Nephron progenitor cell (in vitro differentiated cells): ENCODE measurements at regions not wholly inside any gene's neighbourhood (a gene's known extent, or its start where the extent isn't known, plus 50 kb on each side); places are given as distances from the start of the nearest gene placed in this dataset.

Experiments used
- DNase-seq: peaks from one replicate; pipeline ENCODE4 v3.0.0; 2021
- H3K27ac Mint-ChIP-seq: 2 replicates; pipeline ENCODE4 v1.8.0; 2021; ENCODE audit warnings: mild to moderate bottlenecking, moderate library complexity, mixed read lengths
- H3K27me3 Mint-ChIP-seq: 2 replicates; pipeline ENCODE4 v1.8.0; 2021; ENCODE audit warnings: mild to moderate bottlenecking, low read depth, mixed read lengths; ENCODE audit not compliant: poor library complexity
- H3K36me3 Mint-ChIP-seq: 2 replicates; pipeline ENCODE4 v1.8.0; 2021; ENCODE audit warnings: low read depth, mixed read lengths
- H3K4me1 Mint-ChIP-seq: 2 replicates; pipeline ENCODE4 v1.8.0; 2021; ENCODE audit warnings: mixed read lengths
- H3K4me3 Mint-ChIP-seq: 2 replicates; pipeline ENCODE4 v1.8.0; 2021; ENCODE audit warnings: mild to moderate bottlenecking, moderate library complexity, mixed read lengths
- H3K9me3 Mint-ChIP-seq: 2 replicates; pipeline ENCODE4 v1.8.0; 2021; ENCODE audit warnings: mild to moderate bottlenecking, moderate library complexity, mixed read lengths
- TF ChIP-seq, protein P1 (sequence below): fragments of 200-600 bp; sonication (generic); IDR thresholded peaks from 2 replicates; pipeline ENCODE4 v1.5.0; 2021; ENCODE audit warnings: antibody characterized with exemption

DNA sequence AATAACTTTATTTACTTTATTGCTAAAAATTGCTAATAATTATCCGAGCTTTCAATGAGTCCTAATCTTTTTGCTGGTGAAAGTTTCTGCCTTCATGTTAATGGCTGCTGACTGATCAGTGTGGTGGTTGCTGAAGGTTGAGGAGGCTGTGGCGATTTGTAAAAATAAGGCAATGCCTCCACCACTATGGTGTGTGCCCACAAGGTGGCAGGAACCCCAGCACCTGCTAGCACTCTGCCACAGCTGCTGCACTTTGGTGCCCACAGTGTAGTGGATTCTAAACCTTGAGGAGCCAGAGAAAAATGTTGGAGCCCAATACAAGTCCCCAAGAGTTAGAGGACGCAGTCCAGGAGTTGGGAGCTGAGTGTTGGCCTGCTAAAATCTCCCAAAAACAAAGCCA is 1237.1 kb downstream of the PCDH19 start:
- no peak for DNase-seq
- no peaks in the 10 kb centered on the region for H3K9me3 Mint-ChIP-seq
- no peak overlapping the region for H3K27ac Mint-ChIP-seq
- H3K36me3 Mint-ChIP-seq: no peaks in the 10 kb centered on the region
- TF ChIP-seq, protein P1, sequence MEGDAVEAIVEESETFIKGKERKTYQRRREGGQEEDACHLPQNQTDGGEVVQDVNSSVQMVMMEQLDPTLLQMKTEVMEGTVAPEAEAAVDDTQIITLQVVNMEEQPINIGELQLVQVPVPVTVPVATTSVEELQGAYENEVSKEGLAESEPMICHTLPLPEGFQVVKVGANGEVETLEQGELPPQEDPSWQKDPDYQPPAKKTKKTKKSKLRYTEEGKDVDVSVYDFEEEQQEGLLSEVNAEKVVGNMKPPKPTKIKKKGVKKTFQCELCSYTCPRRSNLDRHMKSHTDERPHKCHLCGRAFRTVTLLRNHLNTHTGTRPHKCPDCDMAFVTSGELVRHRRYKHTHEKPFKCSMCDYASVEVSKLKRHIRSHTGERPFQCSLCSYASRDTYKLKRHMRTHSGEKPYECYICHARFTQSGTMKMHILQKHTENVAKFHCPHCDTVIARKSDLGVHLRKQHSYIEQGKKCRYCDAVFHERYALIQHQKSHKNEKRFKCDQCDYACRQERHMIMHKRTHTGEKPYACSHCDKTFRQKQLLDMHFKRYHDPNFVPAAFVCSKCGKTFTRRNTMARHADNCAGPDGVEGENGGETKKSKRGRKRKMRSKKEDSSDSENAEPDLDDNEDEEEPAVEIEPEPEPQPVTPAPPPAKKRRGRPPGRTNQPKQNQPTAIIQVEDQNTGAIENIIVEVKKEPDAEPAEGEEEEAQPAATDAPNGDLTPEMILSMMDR: no peak
- H3K27me3 Mint-ChIP-seq: peaks cover 3% of the 10 kb centered on the region
- H3K4me3 Mint-ChIP-seq: no peak overlapping the region
- no peaks in the 10 kb centered on the region for H3K4me1 Mint-ChIP-seq

DNA sequence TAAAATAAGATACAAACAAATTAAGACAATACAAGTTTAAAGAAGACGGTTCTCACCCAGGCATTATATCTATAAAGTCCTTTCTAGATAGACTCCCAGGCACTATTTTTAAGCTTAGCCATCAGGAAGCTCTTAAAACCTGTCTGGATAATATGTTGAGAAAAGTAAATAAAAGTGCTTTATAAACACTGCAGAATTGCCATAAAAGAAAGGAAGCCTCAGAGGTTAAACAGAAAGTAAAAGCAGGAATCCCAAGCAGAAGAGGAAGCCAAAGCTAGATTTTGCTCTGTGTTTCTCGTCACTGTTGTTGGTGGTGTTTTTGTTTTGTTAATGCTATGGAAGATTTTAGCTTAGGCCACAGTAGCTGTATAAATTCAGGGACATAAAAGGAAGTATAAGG is 1267.3 kb downstream of the PCDH19 start:
- no peak overlapping the region for H3K27ac Mint-ChIP-seq
- peaks cover 14% of the 10 kb centered on the region for H3K9me3 Mint-ChIP-seq
- H3K4me1 Mint-ChIP-seq: peaks cover 17% of the 10 kb centered on the region
- TF ChIP-seq, protein P1: no peak
- DNase-seq: no peak
- H3K27me3 Mint-ChIP-seq: peaks cover 5% of the 10 kb centered on the region
- no peak overlapping the region for H3K4me3 Mint-ChIP-seq
- no peaks in the 10 kb centered on the region for H3K36me3 Mint-ChIP-seq

DNA sequence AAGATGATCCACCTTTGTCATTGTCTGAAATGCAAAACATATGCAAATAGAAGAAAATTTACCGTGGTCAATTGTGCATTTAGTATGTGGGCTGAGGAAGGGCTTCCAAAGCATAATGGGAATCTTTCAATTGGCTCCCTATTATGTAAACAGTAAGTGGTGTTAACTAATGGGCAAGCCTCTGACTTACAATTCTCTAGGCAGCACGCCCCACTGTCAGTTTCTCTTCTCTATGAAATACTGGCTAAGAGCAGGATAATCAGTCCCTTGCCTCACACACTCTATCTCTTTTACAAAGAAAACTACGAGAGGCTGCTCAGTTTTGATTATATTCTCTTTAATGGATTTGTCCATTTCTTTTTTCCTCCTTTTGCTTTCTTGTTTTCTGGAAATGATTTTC is 1272.6 kb downstream of the PCDH19 start:
- no peak overlapping the region for H3K4me3 Mint-ChIP-seq

DNA sequence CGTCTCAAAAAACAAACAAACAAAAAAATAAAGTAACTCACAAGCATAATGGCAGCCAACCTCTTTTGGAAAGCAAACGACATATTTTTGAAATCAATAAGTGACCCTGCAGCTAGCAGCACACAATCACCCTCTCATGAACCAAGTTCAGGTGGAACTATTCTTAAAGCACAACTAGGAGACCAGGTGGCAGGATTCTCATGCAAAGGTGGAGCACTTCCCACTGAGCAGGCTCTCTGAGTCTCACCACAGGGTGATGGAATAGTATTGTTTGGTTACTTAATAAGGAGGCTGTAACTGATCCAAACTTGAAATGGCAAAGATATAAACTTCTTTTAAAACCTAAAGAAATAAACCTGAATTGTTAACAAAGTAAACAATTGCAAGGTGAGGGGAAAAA is 1293.1 kb downstream of the PCDH19 start:
- H3K4me3 Mint-ChIP-seq: no peak overlapping the region
- H3K36me3 Mint-ChIP-seq: no peaks in the 10 kb centered on the region
- no peak overlapping the region for H3K27ac Mint-ChIP-seq
- no peak for DNase-seq
- no peaks in the 10 kb centered on the region for H3K27me3 Mint-ChIP-seq
- no peaks in the 10 kb centered on the region for H3K9me3 Mint-ChIP-seq
- TF ChIP-seq, protein P1: no peak
- H3K4me1 Mint-ChIP-seq: no peaks in the 10 kb centered on the region

More for the DNA sequence above, 1272.6 kb downstream of the PCDH19 start:
- DNase-seq: no peak
- H3K27ac Mint-ChIP-seq: peak overlapping the region; percentile 27
- H3K36me3 Mint-ChIP-seq: no peaks in the 10 kb centered on the region
- peaks cover 9% of the 10 kb centered on the region for H3K27me3 Mint-ChIP-seq
- peaks cover 23% of the 10 kb centered on the region for H3K4me1 Mint-ChIP-seq
- TF ChIP-seq, protein P1: no peak
- H3K9me3 Mint-ChIP-seq: no peaks in the 10 kb centered on the region

DNA sequence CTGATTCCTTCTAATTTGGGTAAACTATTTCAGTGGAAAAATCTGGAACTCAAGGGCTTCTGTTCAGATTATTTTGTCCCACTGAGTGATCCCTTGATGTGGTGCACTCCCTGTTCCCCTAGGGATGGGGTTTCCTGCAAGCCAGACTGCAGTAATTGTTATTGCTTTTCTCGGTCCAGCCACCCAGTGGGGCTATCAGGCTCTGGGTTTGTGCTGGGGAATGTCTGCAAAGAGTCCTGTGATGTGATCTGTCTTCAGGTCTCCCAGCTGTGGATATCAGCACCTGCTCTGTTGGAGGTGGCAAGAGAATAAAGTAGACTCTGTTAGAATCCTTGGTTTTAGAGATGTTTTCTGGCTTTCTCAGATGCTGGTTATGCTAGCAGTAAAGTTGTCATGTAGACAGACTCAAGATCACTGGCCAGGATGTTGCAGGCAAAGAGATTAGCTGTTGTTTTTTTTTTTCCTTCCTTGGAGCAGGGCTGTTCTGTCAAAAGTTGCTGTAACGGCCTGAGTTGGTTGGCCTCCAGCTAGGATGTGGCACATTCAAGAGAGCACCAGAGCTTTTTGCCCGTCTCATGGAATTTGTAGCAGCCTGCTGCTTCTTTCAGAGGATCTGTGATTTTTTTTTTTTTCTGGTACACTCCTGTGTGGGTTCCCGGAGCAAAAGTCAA is 1314.0 kb downstream of the PCDH19 start:
- Mint-ChIP-seq H3K4me3 (no peak overlapping the region), H3K27me3 (no peaks in the 10 kb centered on the region)

More for the DNA sequence above, 1314.0 kb downstream of the PCDH19 start:
- TF ChIP-seq, protein P1: no peak
- DNase-seq: no peak
- peak overlapping the region; percentile 14 for H3K27ac Mint-ChIP-seq
- peaks cover 3% of the 10 kb centered on the region for H3K9me3 Mint-ChIP-seq
- peaks cover 7% of the 10 kb centered on the region for H3K4me1 Mint-ChIP-seq
- no peaks in the 10 kb centered on the region for H3K36me3 Mint-ChIP-seq
